GM18907 (cell line): ENCODE measurements at regions not wholly inside any gene's neighbourhood (a gene's known extent, or its start where the extent isn't known, plus 50 kb on each side); places are given as distances from the start of the nearest gene placed in this dataset.
A peak's percentile ranks its signal among the peaks of the same experiment; 100 is the strongest.

Experiments used
- ATAC-seq: cut with Tn5 transposase; IDR thresholded peaks from one replicate; pipeline ENCODE4 v1.9.1; 2021; ENCODE audit warnings: mild to moderate bottlenecking, moderate library complexity; ENCODE audit not compliant: unreplicated experiment

DNA sequence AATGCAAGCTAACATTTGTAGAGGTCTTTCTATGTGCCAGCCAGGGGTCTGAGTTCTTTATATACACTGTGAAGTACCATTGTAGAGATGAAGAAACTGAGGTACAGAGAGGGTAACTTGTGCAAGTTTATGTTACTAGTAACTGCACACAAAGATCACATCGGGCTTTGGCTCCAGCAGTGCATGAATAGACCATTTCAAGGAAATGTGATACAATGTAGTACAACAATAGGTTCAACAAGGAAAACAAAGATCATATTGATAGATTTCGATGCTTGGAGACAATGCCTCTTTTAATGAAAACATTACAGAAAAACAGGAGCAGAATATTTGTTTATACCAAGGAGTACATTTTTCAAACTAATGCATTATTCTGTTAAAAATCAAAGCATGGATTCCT lies 115.3 kb downstream of the POLR2M start:
- no peak for ATAC-seq

GRCh38 chr15:57823325-57823882 lies 116.9 kb downstream of the POLR2M start:
- no peak for ATAC-seq

GRCh38 chr15:57824186-57824585 lies 117.7 kb downstream of the POLR2M start:
- ATAC-seq = no peak

GRCh38 chr15:57827021-57827420 lies 120.5 kb downstream of the POLR2M start:
- ATAC-seq = peak; percentile 45

- no peak for ATAC-seq
Observed at GRCh38 chr15:57827971-57828370, 121.5 kb downstream of the POLR2M start.

DNA sequence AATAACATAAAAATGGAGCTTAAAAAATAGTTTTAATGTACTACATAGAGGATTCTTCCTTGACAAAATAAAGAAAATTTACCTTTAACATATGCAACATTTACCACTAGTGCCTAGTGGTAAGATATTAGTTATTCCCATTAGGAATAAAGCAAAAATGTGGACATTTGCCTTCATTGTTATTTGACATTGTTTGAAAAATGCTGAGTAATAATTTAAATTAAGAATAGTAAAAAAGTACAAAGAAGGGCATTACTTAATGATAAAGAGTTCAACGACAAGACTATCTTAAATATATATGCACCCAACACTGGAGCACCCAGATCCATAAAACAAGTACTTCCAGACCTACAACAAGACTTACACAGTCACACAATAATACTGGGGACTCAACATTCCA lies 125.7 kb downstream of the POLR2M start:
- ATAC-seq = no peak

DNA sequence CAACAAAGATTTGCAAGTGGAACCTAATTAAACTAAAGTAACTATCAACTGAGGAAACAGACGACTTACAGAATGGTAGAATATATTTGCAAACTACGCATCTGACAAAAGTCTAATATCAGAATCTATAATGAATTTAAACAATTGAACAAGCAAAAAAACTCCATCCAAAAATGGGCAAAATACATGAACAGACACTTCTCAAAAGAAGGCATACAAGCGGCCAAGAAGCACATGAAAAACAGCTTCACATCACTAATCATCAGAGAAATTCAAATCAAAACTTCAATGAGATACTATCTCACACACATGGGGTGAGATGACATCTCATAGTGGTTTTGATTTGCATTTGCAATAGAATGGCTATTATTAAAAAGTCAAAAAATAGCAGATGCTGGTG lies 128.6 kb downstream of the POLR2M start:
- no peak for ATAC-seq

- no peak for ATAC-seq
Observed at GRCh38 chr15:57849317-57849716, 142.8 kb downstream of the POLR2M start.

GRCh38 chr15:57854531-57854930 lies 148.0 kb downstream of the POLR2M start:
- ATAC-seq = no peak

GRCh38 chr15:57857871-57858270 lies 151.4 kb downstream of the POLR2M start:
- no peak for ATAC-seq

GRCh38 chr15:57859130-57859685 lies 152.7 kb downstream of the POLR2M start:
- ATAC-seq = no peak

- no peak for ATAC-seq
Observed at GRCh38 chr15:57861034-57861638, 154.6 kb downstream of the POLR2M start.

GRCh38 chr15:57861815-57862586 lies 155.5 kb downstream of the POLR2M start:
- ATAC-seq = no peak

DNA sequence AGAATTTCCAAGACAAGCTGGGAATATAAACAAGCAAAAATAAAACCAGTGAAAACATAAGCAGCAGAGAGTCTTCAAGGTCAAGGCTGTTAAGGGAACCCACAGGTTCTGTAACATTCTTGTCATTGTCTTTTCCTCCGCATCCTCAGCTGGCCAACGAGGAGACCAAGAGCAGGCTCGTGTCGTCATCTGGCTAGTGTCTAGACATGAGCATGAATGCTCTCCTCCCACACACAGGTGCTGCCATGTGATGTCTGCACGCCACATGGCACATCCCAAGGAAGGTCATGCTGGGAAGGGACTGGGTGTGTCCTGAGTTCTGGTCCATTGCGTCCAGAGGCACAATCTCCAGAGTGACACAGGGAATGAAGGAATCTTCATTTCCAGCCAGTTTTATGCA lies 156.2 kb downstream of the POLR2M start:
- ATAC-seq = no peak

GRCh38 chr15:57865294-57865693 lies 158.8 kb downstream of the POLR2M start:
- ATAC-seq = no peak

DNA sequence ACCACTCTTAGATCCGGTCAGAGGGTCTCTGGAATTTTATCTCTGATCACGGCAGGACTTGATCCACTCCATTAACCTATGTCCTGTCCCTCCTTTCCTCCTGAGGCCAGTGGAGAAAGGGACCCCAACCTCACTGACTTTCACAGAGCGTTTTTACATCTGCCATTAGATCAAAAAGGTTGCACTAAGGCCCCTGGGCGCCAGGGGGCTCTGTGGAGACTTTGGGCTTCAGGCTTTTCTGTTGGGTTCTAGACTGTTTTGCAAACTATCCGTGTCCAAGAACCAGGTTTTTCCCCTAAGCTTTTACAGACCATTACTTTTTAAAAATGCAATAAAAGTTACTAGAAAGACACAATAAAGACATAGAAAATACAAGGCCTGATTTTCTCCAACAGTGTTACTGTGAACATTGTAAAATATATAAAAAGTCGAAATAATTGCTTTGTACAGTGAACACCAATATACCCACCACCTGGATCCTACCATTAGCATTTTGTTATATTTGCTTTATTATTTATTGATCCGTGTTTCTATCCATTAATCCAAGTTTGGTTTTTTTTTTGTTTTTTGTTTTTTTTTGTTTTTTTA lies 159.7 kb downstream of the POLR2M start:
- no peak for ATAC-seq

DNA sequence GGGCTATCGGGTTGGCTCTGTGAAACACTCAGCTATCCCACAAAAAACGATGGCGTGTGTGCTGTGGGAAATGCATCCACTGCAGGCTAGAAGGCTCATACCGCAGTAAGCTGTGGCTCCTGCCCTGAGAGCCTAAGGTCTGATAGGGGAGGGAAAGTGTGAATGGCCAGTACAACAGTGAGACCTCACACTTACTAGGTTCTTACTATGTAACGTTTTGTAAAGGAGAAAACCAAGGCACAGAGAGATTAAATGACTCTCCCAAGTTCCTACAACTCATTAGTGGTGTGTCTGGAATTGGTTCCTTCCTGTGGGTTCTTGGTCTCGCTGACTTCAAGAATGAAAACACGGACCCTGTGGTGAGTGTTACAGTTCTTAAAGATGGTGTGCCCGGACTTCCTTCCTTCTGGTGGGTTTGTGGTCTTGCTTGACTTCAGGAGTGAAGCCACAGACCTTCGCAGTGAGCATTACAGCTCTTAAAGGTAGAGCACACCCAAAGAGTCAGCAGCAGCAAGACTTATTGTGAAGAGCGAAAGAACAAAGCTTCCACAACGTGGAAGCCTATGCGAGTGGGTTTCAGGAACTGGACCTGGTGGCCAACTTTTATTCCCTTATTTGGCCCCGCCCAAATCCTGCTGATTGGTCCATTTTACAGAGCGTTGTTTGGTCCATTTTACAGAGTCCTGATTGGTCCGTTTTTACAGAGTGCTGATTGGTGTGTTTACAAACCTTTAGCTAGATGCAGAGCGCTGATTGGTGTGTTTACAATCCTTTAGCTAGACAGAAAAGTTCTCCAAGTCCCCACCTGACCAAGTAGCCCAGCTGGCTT lies 161.7 kb downstream of the POLR2M start:
- no peak for ATAC-seq

GRCh38 chr15:57870667-57871066 lies 164.2 kb downstream of the POLR2M start:
- no peak for ATAC-seq

DNA sequence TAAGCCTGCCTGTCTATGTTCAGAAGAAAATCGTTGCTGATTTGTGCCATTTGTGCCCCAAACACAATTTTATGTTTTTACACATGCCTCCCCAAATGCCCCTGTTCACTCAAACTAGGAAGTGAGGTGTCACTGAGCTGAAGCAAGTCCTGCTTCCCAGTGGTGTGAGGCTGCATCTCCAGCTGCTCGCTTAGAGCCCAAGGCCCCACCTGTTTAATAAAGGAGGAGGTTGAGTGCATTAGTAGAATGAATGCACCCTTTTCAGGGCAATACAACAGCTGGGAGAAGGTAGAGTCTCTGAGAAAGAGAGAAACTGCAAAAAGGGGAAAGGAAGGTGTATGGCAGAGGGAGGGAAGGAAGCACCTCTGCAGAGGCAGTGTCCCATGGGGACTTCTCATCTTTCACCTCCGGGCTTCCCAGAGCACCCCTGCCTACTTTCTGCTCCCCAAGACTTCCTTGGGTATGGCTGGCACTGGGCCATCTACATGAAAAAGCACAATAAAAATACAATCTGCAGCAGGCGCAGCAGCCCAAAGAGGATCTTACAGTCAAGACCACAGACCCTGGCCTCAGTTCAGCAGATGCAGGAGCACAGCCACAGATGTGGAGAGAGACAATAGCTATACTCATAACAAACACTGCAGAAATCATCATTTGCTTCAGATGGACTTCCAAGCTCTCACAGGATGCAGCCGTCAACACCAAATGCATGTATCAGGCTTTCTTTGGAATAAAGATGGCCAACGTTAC lies 165.9 kb downstream of the POLR2M start:
- no peak for ATAC-seq

DNA sequence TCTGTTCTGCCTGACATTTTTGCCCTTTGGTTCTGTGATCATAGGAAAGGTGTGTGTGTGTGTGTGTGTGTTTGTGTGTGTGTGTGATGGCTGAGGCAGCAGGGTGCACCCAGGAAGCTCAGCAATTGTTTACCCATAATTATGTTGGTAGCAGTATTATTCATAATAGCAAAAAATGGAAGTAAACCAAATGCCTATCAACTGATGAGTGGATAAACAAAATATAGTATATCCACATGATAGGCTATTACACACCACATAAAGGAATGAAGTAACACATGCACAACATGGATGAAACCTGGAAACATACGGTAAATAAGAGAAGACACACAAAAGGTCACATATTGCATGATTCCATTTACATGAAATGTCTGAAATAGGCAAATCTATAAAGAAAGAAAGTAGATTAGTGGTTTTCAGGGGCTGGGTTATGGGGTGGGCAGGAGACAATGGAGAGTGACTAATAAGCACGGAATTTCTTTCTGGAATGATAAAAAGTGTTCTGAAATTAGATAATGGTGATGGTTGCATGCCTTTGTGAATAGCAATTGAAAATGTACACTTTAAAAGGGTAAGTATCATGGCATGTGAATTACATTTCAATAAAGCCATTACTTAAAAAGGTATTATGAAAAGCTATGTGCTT lies 167.2 kb downstream of the POLR2M start:
- ATAC-seq = no peak
